ENCODE measurements at regions not wholly inside any gene's neighbourhood (a gene's known extent, or its start where the extent isn't known, plus 50 kb on each side); places are given as distances from the start of the nearest gene placed in this dataset.
A peak's percentile ranks its signal among the peaks of the same experiment; 100 is the strongest.
"Not testable (repeated sequence)": the region's sequence is repeated elsewhere in the genome, so short reads cannot be mapped to it uniquely, and the experiment has no call there.

GRCh38 chr4:60396341-60397049, 803.6 kb upstream of the ADGRL3 start:
- ChIA-PET POLR2A (ENCODE audit: low non-redundant PET) (no interaction called here), CTCF (interaction anchor here (0.6 to 0.7 kb wide), 3 partner anchors 17 to 802 kb away, joined by 3 to 5 read pairs (median 3); no protein-coding TSS in a partner anchor)
- no peak overlapping the region for H3K27ac ChIP-seq
- peak; percentile 5 for DNase-seq (ENCODE audit: low spot score)
- TF ChIP-seq CTCF (conservative IDR thresholded peaks at IDR 0.05; ENCODE audit: low read depth): no peak

- no peak for DNase-seq (ENCODE audit: low spot score)
- TF ChIP-seq CTCF (conservative IDR thresholded peaks at IDR 0.05; ENCODE audit: low read depth): no peak
- ChIA-PET CTCF (no interaction called here), POLR2A (ENCODE audit: low non-redundant PET) (no interaction called here)
- no peak overlapping the region for H3K27ac ChIP-seq
These were observed 799.5 kb upstream of the ADGRL3 start for GRCh38 chr4:60400593-60400992.

- no peak overlapping the region for H3K27ac ChIP-seq
- POLR2A ChIA-PET (ENCODE audit: low non-redundant PET): no interaction called here
- no peak for TF ChIP-seq CTCF (conservative IDR thresholded peaks at IDR 0.05; ENCODE audit: low read depth)
- CTCF ChIA-PET: no interaction called here
- no peak for DNase-seq (ENCODE audit: low spot score)
These were observed 796.1 kb upstream of the ADGRL3 start for GRCh38 chr4:60404027-60404426.

GRCh38 chr4:60422439-60422838, 777.7 kb upstream of the ADGRL3 start:
- POLR2A ChIA-PET (ENCODE audit: low non-redundant PET): no interaction called here
- CTCF ChIA-PET: no interaction called here

GRCh38 chr4:60423573-60424184, 776.4 kb upstream of the ADGRL3 start:
- DNase-seq (ENCODE audit: low spot score); H3K27ac ChIP-seq; POLR2A ChIA-PET (ENCODE audit: low non-redundant PET); CTCF ChIA-PET: not testable (repeated sequence)

More at GRCh38 chr4:60422439-60422838, 777.7 kb upstream of the ADGRL3 start:
- no peak for TF ChIP-seq CTCF (conservative IDR thresholded peaks at IDR 0.05; ENCODE audit: low read depth)
- no peak overlapping the region for H3K27ac ChIP-seq
- DNase-seq (ENCODE audit: low spot score): no peak

- no peak overlapping the region for H3K27ac ChIP-seq
- no peak for DNase-seq (ENCODE audit: low spot score)
- ChIA-PET CTCF (interaction anchor here (0.6 to 0.7 kb wide), 2 partner anchors 138 to 426 kb away, joined by 4 to 6 read pairs; no protein-coding TSS in a partner anchor), POLR2A (ENCODE audit: low non-redundant PET) (no interaction called here)
- TF ChIP-seq CTCF (conservative IDR thresholded peaks at IDR 0.05; ENCODE audit: low read depth): no peak
These were observed 767.2 kb upstream of the ADGRL3 start for GRCh38 chr4:60432911-60433310.

- ChIA-PET CTCF (no interaction called here), POLR2A (ENCODE audit: low non-redundant PET) (no interaction called here)
- no peak for DNase-seq (ENCODE audit: low spot score)
- no peak for TF ChIP-seq CTCF (conservative IDR thresholded peaks at IDR 0.05; ENCODE audit: low read depth)
- no peak overlapping the region for H3K27ac ChIP-seq
These were observed 757.1 kb upstream of the ADGRL3 start for GRCh38 chr4:60443068-60443467.

Data from RWPE1 (cell line).